ENCODE measurements at regions not wholly inside any gene's neighbourhood (a gene's known extent, or its start where the extent isn't known, plus 50 kb on each side); places are given as distances from the start of the nearest gene placed in this dataset.
A peak's percentile ranks its signal among the peaks of the same experiment; 100 is the strongest.

DNA sequence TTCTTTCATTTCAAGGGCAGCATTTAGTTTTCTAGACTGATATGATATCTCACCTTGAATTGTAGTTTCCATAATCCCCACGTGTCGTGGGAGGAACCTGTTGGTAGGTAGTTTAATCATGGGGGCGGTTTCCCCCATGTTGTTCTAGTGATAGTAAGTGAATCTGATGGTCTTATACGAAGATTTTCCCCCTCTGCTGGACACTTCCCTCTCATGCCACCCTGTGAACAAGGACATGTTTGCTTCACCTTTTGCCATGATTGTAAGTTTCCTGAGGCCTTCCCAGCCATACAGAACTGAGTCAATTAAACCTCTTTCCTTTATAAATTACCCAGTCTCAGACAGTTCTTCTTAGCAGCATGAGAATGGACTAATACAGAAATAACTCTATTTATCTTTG lies 851.1 kb upstream of the FAT3 start:
- DNase-seq (ENCODE audit: low read depth): no peak
- peak; percentile 8 for TF ChIP-seq CTCF (IDR thresholded peaks at IDR 0.05; ENCODE audit: insufficient read depth, low read length, poor library complexity, severe bottlenecking)
- Histone ChIP-seq H3K36me3 (ENCODE audit: control insufficient read depth, insufficient read depth, low read length) (no peaks in the 10 kb centered on the region), H3K27me3 (ENCODE audit: control insufficient read depth, insufficient read depth, low read length) (no peaks in the 10 kb centered on the region), H3K4me3 (ENCODE audit: low read depth, low read length) (no peak overlapping the region)

- DNase-seq (ENCODE audit: low read depth): no peak
- no peaks in the 10 kb centered on the region for H3K27me3 ChIP-seq (ENCODE audit: control insufficient read depth, insufficient read depth, low read length)
- no peaks in the 10 kb centered on the region for H3K36me3 ChIP-seq (ENCODE audit: control insufficient read depth, insufficient read depth, low read length)
- TF ChIP-seq CTCF (IDR thresholded peaks at IDR 0.05; ENCODE audit: insufficient read depth, low read length, poor library complexity, severe bottlenecking): no peak
- no peak overlapping the region for H3K4me3 ChIP-seq (ENCODE audit: low read depth, low read length)
Observed at GRCh38 chr11:91366816-91367215, 857.8 kb upstream of the FAT3 start.

DNA sequence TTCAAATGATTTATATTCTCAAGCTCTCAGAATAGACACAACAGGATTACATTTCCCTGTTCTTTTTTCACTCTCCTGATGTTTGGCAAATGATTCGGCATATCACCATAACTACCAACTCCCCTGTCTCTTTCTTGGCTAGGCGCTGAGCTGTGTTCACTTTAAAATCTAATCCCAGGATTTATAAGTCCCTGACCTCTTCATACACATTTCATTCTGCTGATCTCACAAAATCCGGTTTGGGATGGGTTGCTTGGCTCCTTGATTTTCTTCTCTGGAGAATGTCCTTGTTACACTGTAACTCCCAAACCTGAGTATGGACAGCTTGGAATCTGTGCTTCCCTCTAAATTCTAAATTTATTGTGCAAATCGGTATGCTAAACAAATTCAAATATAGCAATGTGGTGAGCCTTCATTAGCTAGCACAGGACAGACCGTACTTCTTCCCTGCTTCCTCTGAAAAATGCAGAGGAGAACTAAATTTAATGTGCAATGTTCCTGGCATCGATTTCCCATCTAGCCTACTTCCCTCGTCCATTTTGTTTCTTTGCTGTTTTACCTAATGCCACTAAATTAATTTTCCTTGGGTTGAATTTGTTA lies 858.5 kb upstream of the FAT3 start:
- no peaks in the 10 kb centered on the region for H3K27me3 ChIP-seq (ENCODE audit: control insufficient read depth, insufficient read depth, low read length)
- TF ChIP-seq CTCF (IDR thresholded peaks at IDR 0.05; ENCODE audit: insufficient read depth, low read length, poor library complexity, severe bottlenecking): no peak
- no peak overlapping the region for H3K4me3 ChIP-seq (ENCODE audit: low read depth, low read length)
- H3K36me3 ChIP-seq (ENCODE audit: control insufficient read depth, insufficient read depth, low read length): no peaks in the 10 kb centered on the region
- DNase-seq (ENCODE audit: low read depth): no peak

- DNase-seq (ENCODE audit: low read depth): no peak
- no peak for TF ChIP-seq CTCF (IDR thresholded peaks at IDR 0.05; ENCODE audit: insufficient read depth, low read length, poor library complexity, severe bottlenecking)
- no peaks in the 10 kb centered on the region for H3K27me3 ChIP-seq (ENCODE audit: control insufficient read depth, insufficient read depth, low read length)
- no peaks in the 10 kb centered on the region for H3K36me3 ChIP-seq (ENCODE audit: control insufficient read depth, insufficient read depth, low read length)
- no peak overlapping the region for H3K4me3 ChIP-seq (ENCODE audit: low read depth, low read length)
Observed at GRCh38 chr11:91350931-91351330, 873.7 kb upstream of the FAT3 start.

DNA sequence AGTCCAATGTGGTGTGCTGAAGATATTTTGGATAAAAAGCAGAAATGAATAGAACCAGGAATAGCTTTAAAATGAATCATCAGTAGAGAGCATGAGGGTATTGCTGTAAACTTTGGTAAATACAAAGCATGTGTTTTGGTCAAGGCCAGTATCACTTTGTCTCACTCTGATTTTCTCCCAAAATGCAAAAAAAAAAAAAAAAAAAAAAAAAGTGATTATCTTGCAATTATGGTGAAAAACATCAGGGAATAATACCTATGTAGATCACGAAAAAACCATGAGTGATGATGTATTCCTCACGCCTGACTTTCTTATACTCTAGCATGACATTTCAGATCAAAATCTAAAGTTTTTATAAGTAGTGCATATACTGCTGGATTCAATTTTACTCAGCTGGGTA lies 897.9 kb upstream of the FAT3 start:
- TF ChIP-seq CTCF (IDR thresholded peaks at IDR 0.05; ENCODE audit: insufficient read depth, low read length, poor library complexity, severe bottlenecking): no peak
- H3K36me3 ChIP-seq (ENCODE audit: control insufficient read depth, insufficient read depth, low read length): no peaks in the 10 kb centered on the region

DNA sequence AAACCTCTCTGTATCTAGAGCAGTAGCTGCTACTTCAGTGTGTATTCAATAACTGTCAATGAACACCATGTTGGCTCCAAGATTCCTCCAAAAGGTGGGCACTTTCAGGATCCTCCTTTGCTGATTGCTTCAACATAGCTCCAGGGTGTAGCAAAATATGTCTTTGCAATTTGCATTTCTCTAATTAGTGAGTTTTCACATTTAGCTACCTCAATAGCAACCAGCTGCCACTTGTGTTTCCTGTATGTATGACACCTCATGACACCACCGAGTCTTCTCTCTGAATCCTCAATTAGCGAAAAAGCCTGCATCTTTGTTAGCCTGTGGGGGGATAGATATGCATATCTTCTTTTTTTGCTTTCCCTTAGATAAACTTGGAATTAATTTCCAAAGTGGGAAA lies 898.3 kb upstream of the FAT3 start:
- TF ChIP-seq CTCF (IDR thresholded peaks at IDR 0.05; ENCODE audit: insufficient read depth, low read length, poor library complexity, severe bottlenecking): no peak
- DNase-seq (ENCODE audit: low read depth): no peak
- H3K36me3 ChIP-seq (ENCODE audit: control insufficient read depth, insufficient read depth, low read length): no peaks in the 10 kb centered on the region
- H3K4me3 ChIP-seq (ENCODE audit: low read depth, low read length): no peak overlapping the region
- H3K27me3 ChIP-seq (ENCODE audit: control insufficient read depth, insufficient read depth, low read length): no peaks in the 10 kb centered on the region

More for the DNA sequence above, 897.9 kb upstream of the FAT3 start:
- no peak for DNase-seq (ENCODE audit: low read depth)
- no peaks in the 10 kb centered on the region for H3K27me3 ChIP-seq (ENCODE audit: control insufficient read depth, insufficient read depth, low read length)
- H3K4me3 ChIP-seq (ENCODE audit: low read depth, low read length): no peak overlapping the region

Measured in kidney epithelial cell (primary cell).